A673 (cell line): ENCODE measurements at regions not wholly inside any gene's neighbourhood (a gene's known extent, or its start where the extent isn't known, plus 50 kb on each side); places are given as distances from the start of the nearest gene placed in this dataset.

Experiments
- BruUV-seq: library from RNA; stranded (reverse); fragments of 400-500 nt; replicated peaks from 2 replicates; lab custom pipeline; 2021; lab: Mats Ljungman, UMichigan
- CTCF ChIA-PET: fragments of 300-600 bp; sonication (Branson Sonifier 250); formaldehyde crosslinking; loops from one replicate; lab custom pipeline; 2022; ENCODE audit warnings: antibody characterized with exemption; lab: Charles Lee
- POLR2A ChIA-PET: fragments of 300-600 bp; sonication (Branson Sonifier 250); formaldehyde crosslinking; loops from one replicate; lab custom pipeline; 2022; ENCODE audit warnings: antibody characterized with exemption; ENCODE audit not compliant: low non-redundant PET; lab: Charles Lee
- DNase-seq: peaks from one replicate; pipeline ENCODE4 v3.0.0-alpha.2; 2015; ENCODE audit warnings: low spot score
- H3K27ac ChIP-seq: fragments of 200-600 bp; sonication (generic); 2 replicates; pipeline ENCODE4 v1.5.1; 2016; ENCODE audit warnings: mixed run types, low read depth, mild to moderate bottlenecking, mixed read lengths, antibody characterized with exemption, low read length; ENCODE audit not compliant: poor library complexity, severe bottlenecking
- H3K27me3 ChIP-seq: fragments of 200-600 bp; sonication (generic); replicated peaks from 2 replicates; pipeline ENCODE4 v1.6.1; 2017; ENCODE audit warnings: mixed run types, low read depth, mild to moderate bottlenecking, mixed read lengths, antibody characterized with exemption, low read length; ENCODE audit not compliant: insufficient read depth, poor library complexity
- H3K36me3 ChIP-seq: fragments of 200-600 bp; sonication (generic); 2 replicates; pipeline ENCODE4 v1.6.1; 2016; ENCODE audit warnings: mixed run types, mild to moderate bottlenecking, mixed read lengths, antibody characterized with exemption, low read length; ENCODE audit not compliant: insufficient read depth, poor library complexity, severe bottlenecking
- H3K4me1 ChIP-seq: fragments of 200-600 bp; sonication (generic); 2 replicates; pipeline ENCODE4 v1.6.1; 2017; ENCODE audit warnings: mixed run types, mild to moderate bottlenecking, mixed read lengths, antibody characterized with exemption, low read length; ENCODE audit not compliant: insufficient read depth, poor library complexity, severe bottlenecking
- H3K4me3 ChIP-seq: fragments of 200-600 bp; sonication (generic); 2 replicates; pipeline ENCODE4 v1.5.1; 2016; ENCODE audit warnings: low read depth, mixed run types, mild to moderate bottlenecking, mixed read lengths, low read length; ENCODE audit not compliant: poor library complexity, severe bottlenecking
- H3K9me3 ChIP-seq: fragments of 200-600 bp; sonication (generic); 2 replicates; pipeline ENCODE4 v1.6.1; 2016; ENCODE audit warnings: mixed run types, low read depth, mild to moderate bottlenecking, mixed read lengths, antibody characterized with exemption, low read length; ENCODE audit not compliant: poor library complexity, severe bottlenecking
- CTCF ChIP-seq: fragments of 300-800, 200-600 bp; sonication (generic); conservative IDR thresholded peaks from 2 replicates; pipeline ENCODE4 v1.5.1; 2017; ENCODE audit warnings: low read depth, mild to moderate bottlenecking, antibody characterized with exemption, low read length, moderate library complexity, mixed read lengths
- EZH2 ChIP-seq: fragments of 200-600 bp; sonication (generic); IDR thresholded peaks from 2 replicates; pipeline ENCODE4 v1.6.1; 2017; ENCODE audit warnings: borderline replicate concordance, low read depth, mild to moderate bottlenecking, mixed read lengths, antibody characterized with exemption, low read length; ENCODE audit not compliant: poor library complexity, severe bottlenecking
- intact Hi-C: fragments of 100-400 bp; cut with micrococcal nuclease; formaldehyde crosslinking; loops from one replicate; pipeline ENCODE4 v1.10.0; 2022; ENCODE audit not compliant: unreplicated experiment

DNA sequence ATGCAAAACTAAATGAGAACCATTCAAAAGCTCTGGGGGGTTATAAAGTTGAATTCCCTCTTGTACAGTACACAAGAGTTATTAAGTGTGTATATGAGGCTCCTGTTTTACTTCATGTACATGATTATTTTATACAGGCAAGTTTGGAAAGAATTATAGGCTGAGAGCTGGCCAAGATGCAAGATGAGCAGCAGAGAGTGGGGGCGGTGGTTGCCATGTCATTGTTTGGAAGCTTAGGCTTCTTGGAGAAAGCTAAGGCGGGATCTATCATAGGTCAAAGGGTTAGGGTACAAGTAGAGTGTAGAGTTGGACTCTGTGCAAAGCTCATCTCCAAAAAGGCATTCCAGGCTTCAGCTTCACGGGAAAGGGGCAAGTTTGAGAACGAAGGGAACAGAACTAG is 297.1 kb upstream of the TBX3 start:
- no peaks in the 10 kb centered on the region for H3K36me3 ChIP-seq
- no peaks in the 10 kb centered on the region for H3K4me1 ChIP-seq
- intact Hi-C loops = no loop called here
- H3K27ac ChIP-seq = no peak overlapping the region
- no peak overlapping the region for H3K4me3 ChIP-seq
- H3K27me3 ChIP-seq = no peaks in the 10 kb centered on the region
- DNase-seq = no peak
- CTCF ChIA-PET = no interaction called here
- POLR2A ChIA-PET = no interaction called here
- BruUV-seq = no TSS peak
- peaks cover 16% of the 10 kb centered on the region for H3K9me3 ChIP-seq
- no peak for TF ChIP-seq EZH2

DNA sequence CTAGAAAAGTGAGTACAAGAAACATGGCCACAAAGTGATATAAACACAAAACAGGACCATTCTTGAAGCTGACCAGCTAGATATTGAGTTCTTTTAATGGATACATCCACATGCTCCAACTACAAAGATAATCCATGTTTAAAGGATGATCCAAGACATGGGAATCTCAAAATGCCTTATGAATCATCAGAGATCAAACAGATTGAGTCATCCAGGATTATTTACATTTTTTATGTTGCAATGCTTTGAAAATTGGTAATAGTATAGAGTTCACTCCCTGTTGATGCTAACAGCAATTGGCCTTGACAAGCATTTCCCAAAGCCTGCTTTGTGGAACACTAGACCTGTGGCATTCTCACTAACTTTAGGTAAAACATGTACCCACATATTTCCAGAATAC is 293.0 kb upstream of the TBX3 start:
- Histone ChIP-seq H3K27ac (no peak overlapping the region), H3K4me1 (no peaks in the 10 kb centered on the region), H3K27me3 (no peaks in the 10 kb centered on the region), H3K36me3 (no peaks in the 10 kb centered on the region), H3K9me3 (no peaks in the 10 kb centered on the region), H3K4me3 (no peak overlapping the region)
- DNase-seq = no peak
- BruUV-seq = no TSS peak
- ChIA-PET CTCF (no interaction called here), POLR2A (no interaction called here)
- no peak for TF ChIP-seq CTCF
- TF ChIP-seq EZH2 = no peak
- intact Hi-C loops = no loop called here

DNA sequence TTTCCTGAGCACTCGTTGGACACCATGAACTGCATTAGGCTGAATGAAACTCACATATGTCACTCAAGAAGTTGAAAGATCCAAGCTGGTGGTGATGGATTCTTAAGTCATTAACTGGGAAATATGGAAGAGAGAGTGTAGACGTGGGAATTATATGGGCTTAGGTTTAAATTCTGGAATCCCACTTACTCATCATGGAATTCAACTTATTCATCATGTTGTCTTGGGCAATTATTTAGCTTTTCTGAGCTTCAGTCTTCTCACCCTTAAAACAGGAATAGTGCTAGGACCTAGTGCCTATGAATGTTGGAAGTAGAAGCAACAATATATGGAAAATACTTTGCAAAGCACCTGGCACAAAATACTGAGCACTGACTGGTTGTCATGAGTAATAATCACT is 292.4 kb upstream of the TBX3 start:
- Histone ChIP-seq H3K27me3 (no peaks in the 10 kb centered on the region), H3K9me3 (no peaks in the 10 kb centered on the region), H3K4me3 (no peak overlapping the region), H3K36me3 (no peaks in the 10 kb centered on the region), H3K27ac (no peak overlapping the region), H3K4me1 (no peaks in the 10 kb centered on the region)
- intact Hi-C loops = no loop called here
- CTCF ChIA-PET = no interaction called here
- TF ChIP-seq CTCF (no peak), EZH2 (no peak)
- POLR2A ChIA-PET = no interaction called here
- no peak for DNase-seq
- no TSS peak for BruUV-seq

- intact Hi-C loops = no loop called here
Observed at GRCh38 chr12:114975640-114976310, 291.8 kb upstream of the TBX3 start.

More at GRCh38 chr12:114975640-114976310, 291.8 kb upstream of the TBX3 start:
- no peak overlapping the region for H3K4me3 ChIP-seq
- H3K36me3 ChIP-seq = no peaks in the 10 kb centered on the region
- no TSS peak for BruUV-seq
- TF ChIP-seq EZH2 = no peak
- no peak for DNase-seq
- peaks cover 2% of the 10 kb centered on the region for H3K9me3 ChIP-seq
- CTCF ChIA-PET = no interaction called here
- no peaks in the 10 kb centered on the region for H3K4me1 ChIP-seq
- POLR2A ChIA-PET = no interaction called here
- H3K27me3 ChIP-seq = no peaks in the 10 kb centered on the region
- no peak overlapping the region for H3K27ac ChIP-seq
